ENCODE measurements at regions not wholly inside any gene's neighbourhood (a gene's known extent, or its start where the extent isn't known, plus 50 kb on each side); places are given as distances from the start of the nearest gene placed in this dataset.

DNA sequence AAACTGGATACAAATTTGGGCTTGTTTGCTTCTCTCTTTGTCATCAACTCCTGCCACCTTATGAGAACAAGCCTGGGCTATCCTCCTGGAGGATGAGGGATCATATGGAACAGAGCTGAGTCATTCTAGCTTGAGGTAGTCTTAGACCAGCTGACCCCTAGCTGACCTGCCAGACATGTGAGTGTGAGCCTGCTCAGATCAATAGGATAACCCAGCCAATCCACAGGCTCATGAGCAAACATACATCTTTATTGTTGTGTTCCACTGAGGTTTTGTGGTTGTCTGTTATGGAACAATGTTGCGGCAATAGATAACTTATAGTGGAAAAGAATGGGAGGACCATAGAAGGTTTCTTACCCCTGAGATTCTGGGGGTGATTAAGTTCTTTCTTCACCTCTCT lies 54.5 kb upstream of the FAM180A start:
- intact Hi-C loops (cut with micrococcal nuclease) = loop anchor here (5.0 kb wide), 1 partner anchor 604 kb away; no protein-coding TSS in a partner anchor
- DNase-seq = no peak
- H3K4me1 Mint-ChIP-seq = peaks cover 7% of the 10 kb centered on the region
- POLR2A ChIA-PET = no interaction called here
- ATAC-seq (ENCODE audit: low read depth) = no peak
- H3K27me3 Mint-ChIP-seq = peaks cover 17% of the 10 kb centered on the region
- H3K9me3 Mint-ChIP-seq = no peaks in the 10 kb centered on the region
- TF ChIP-seq CTCF (IDR thresholded peaks at IDR 0.05) = no peak
- H3K4me3 Mint-ChIP-seq = no peak overlapping the region
- no peak overlapping the region for H3K27ac Mint-ChIP-seq
- no peaks in the 10 kb centered on the region for H3K36me3 Mint-ChIP-seq (ENCODE audit: low read depth)
- CTCF ChIA-PET = interaction anchor here (7.6 kb wide), 1 partner anchor 206 kb away, joined by 87 read pairs; no protein-coding TSS in a partner anchor

DNA sequence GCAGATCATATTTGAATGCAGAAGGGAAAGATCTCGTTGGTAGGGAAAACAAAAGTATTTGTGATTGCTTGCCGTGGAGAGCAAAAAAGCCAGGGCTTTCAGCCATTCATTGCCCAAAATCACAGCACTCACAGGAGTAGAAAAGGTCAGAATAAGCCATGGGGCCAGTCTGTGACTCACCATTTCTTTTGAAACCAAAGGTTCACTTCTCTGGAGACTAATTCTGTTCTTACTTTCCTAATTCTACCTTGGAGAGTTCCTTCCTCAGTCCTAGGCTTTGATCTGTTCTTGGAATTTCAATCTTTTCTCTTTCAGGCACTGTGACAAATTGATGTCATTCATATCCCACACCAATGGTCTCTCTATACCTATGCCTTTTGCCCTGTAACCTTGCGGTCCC lies 54.1 kb upstream of the FAM180A start:
- TF ChIP-seq CTCF (IDR thresholded peaks at IDR 0.05) = no peak
- Mint-ChIP-seq H3K4me1 (peaks cover 7% of the 10 kb centered on the region), H3K27ac (no peak overlapping the region), H3K4me3 (no peak overlapping the region), H3K27me3 (peaks cover 17% of the 10 kb centered on the region), H3K9me3 (no peaks in the 10 kb centered on the region), H3K36me3 (ENCODE audit: low read depth) (no peaks in the 10 kb centered on the region)
- intact Hi-C loops (cut with micrococcal nuclease) = loop anchor here (5.0 kb wide), 1 partner anchor 605 kb away; no protein-coding TSS in a partner anchor
- ChIA-PET POLR2A (no interaction called here), CTCF (interaction anchor here (7.6 kb wide), 1 partner anchor 206 kb away, joined by 87 read pairs; no protein-coding TSS in a partner anchor)
- DNase-seq (no peak), ATAC-seq (ENCODE audit: low read depth) (no peak)

DNA sequence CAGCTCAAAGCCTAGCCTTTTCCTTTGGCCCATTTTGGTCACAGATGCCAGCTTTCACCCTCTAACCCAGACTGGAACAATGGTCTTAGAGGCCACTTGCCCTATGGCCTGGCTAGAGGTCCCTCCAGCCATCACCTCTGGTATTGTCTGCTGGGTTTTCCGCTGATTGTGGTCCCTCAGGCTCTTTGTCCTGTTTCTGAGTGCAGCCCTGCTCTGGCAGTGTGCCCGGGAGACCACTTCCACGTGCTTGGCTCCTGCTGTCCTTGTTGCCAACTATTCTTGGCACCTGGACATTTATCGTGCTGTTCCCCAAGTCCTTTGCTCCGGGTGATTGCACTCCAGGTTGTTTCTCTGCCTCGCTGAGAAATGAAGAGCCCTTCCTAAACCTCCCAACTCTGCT lies 53.3 kb upstream of the FAM180A start:
- intact Hi-C loops (cut with micrococcal nuclease) = loop anchor here (1.0 to 5.0 kb wide), 2 partner anchors 207 to 605 kb away; no protein-coding TSS in a partner anchor
- no peak overlapping the region for H3K4me3 Mint-ChIP-seq
- ChIA-PET POLR2A (no interaction called here), CTCF (interaction anchor here (1.0 to 7.6 kb wide), 4 partner anchors 143 to 212 kb away, joined by 3 to 87 read pairs (median 4); no protein-coding TSS in a partner anchor)
- no peak overlapping the region for H3K27ac Mint-ChIP-seq
- no peaks in the 10 kb centered on the region for H3K36me3 Mint-ChIP-seq (ENCODE audit: low read depth)
- H3K27me3 Mint-ChIP-seq = peaks cover 17% of the 10 kb centered on the region
- H3K9me3 Mint-ChIP-seq = no peaks in the 10 kb centered on the region
- H3K4me1 Mint-ChIP-seq = peaks cover 7% of the 10 kb centered on the region
- no peak for TF ChIP-seq CTCF (IDR thresholded peaks at IDR 0.05)
- DNase-seq (no peak), ATAC-seq (ENCODE audit: low read depth) (no peak)

DNA sequence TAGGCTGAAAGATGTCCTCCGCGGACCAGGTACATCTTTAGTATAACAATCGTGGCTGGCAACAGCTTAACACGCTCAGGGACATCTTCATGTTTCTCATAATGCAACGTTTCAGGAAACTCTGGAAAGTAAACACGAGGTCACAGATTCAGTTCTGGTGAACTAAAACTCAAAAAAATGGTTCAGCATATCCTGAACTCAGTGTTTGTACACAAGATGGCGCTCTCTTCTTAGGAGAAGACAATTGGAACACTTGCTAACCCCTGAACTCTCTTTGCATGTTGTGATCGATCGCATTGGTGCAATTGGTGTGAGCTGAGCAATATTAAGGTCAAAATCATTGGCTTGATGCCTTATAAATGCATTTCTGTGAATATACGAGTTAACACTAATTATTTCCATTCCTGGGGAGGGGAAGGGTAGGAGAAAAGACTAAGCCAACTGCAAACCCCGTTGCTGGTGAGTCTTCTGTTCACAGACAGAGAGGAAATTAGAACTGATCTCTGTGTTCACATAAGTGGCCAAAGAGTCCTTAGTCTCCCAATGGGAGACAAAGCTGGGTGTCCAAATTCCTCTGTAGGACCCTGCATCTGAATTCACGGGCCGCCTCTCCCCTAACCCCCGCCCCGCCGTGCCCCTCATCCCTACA lies 52.6 kb upstream of the FAM180A start:
- H3K4me3 Mint-ChIP-seq = no peak overlapping the region
- no peak overlapping the region for H3K27ac Mint-ChIP-seq
- ChIA-PET POLR2A (interaction anchor here (1.0 kb wide), 1 partner anchor 209 kb away, joined by 3 read pairs; no protein-coding TSS in a partner anchor), CTCF (interaction anchor here (0.8 to 7.6 kb wide), 11 partner anchors 10 to 214 kb away, joined by 3 to 87 read pairs (median 4); no protein-coding TSS in a partner anchor)
- ATAC-seq (ENCODE audit: low read depth) (peak; percentile 49), DNase-seq (no peak)
- peaks cover 7% of the 10 kb centered on the region for H3K4me1 Mint-ChIP-seq
- TF ChIP-seq CTCF (IDR thresholded peaks at IDR 0.05) = peak; percentile 28
- intact Hi-C loops (cut with micrococcal nuclease) = loop anchor here (1.0 to 5.0 kb wide), 2 partner anchors 208 to 606 kb away; no protein-coding TSS in a partner anchor
- no peaks in the 10 kb centered on the region for H3K9me3 Mint-ChIP-seq
- H3K36me3 Mint-ChIP-seq (ENCODE audit: low read depth) = no peaks in the 10 kb centered on the region
- H3K27me3 Mint-ChIP-seq = peaks cover 17% of the 10 kb centered on the region

- ChIA-PET CTCF (interaction anchor here (0.8 to 7.6 kb wide), 10 partner anchors 10 to 214 kb away, joined by 3 to 87 read pairs (median 4); no protein-coding TSS in a partner anchor), POLR2A (interaction anchor here (1.0 kb wide), 1 partner anchor 209 kb away, joined by 3 read pairs; no protein-coding TSS in a partner anchor)
- peaks cover 7% of the 10 kb centered on the region for H3K4me1 Mint-ChIP-seq
- DNase-seq = no peak
- H3K9me3 Mint-ChIP-seq = no peaks in the 10 kb centered on the region
- no peak overlapping the region for H3K27ac Mint-ChIP-seq
- intact Hi-C loops (cut with micrococcal nuclease) = loop anchor here (5.0 kb wide), 1 partner anchor 607 kb away; no protein-coding TSS in a partner anchor
- H3K36me3 Mint-ChIP-seq (ENCODE audit: low read depth) = no peaks in the 10 kb centered on the region
- TF ChIP-seq CTCF (IDR thresholded peaks at IDR 0.05) = no peak
- H3K4me3 Mint-ChIP-seq = no peak overlapping the region
- no peak for ATAC-seq (ENCODE audit: low read depth)
- H3K27me3 Mint-ChIP-seq = peaks cover 17% of the 10 kb centered on the region
These were observed 51.9 kb upstream of the FAM180A start for GRCh38 chr7:135800560-135800959.

Measured in activated B cell treated with CpG ODN at 0.5 μM for 24 hours (primary cell).